ENCODE measurements at regions not wholly inside any gene's neighbourhood (a gene's known extent, or its start where the extent isn't known, plus 50 kb on each side); places are given as distances from the start of the nearest gene placed in this dataset.

GRCh38 chr1:235925016-235925415, 58.3 kb upstream of the LYST start:
- TF ChIP-seq CTCF (conservative IDR thresholded peaks at IDR 0.05; ENCODE audit: low read depth, low read length) = no peak
- H3K4me3 ChIP-seq (ENCODE audit: low read length) = no peak overlapping the region
- no peak for DNase-seq (ENCODE audit: low read depth)

GRCh38 chr1:235923466-235924021, 56.8 kb upstream of the LYST start:
- DNase-seq (ENCODE audit: low read depth) = no peak
- no peak overlapping the region for H3K4me3 ChIP-seq (ENCODE audit: low read length)
- TF ChIP-seq CTCF (conservative IDR thresholded peaks at IDR 0.05; ENCODE audit: low read depth, low read length) = no peak

GRCh38 chr1:235920596-235921375, 54.1 kb upstream of the LYST start:
- no peak overlapping the region for H3K4me3 ChIP-seq (ENCODE audit: low read length)
- DNase-seq (ENCODE audit: low read depth) = peak; percentile 56
- no peak for TF ChIP-seq CTCF (conservative IDR thresholded peaks at IDR 0.05; ENCODE audit: low read depth, low read length)

GRCh38 chr1:235919833-235920441, 53.2 kb upstream of the LYST start:
- DNase-seq (ENCODE audit: low read depth) = no peak
- no peak overlapping the region for H3K4me3 ChIP-seq (ENCODE audit: low read length)
- no peak for TF ChIP-seq CTCF (conservative IDR thresholded peaks at IDR 0.05; ENCODE audit: low read depth, low read length)

- TF ChIP-seq CTCF (conservative IDR thresholded peaks at IDR 0.05; ENCODE audit: low read depth, low read length) = no peak
- no peak for DNase-seq (ENCODE audit: low read depth)
- H3K4me3 ChIP-seq (ENCODE audit: low read length) = no peak overlapping the region
These were observed 52.6 kb upstream of the LYST start for GRCh38 chr1:235919127-235919832.

- TF ChIP-seq CTCF (conservative IDR thresholded peaks at IDR 0.05; ENCODE audit: low read depth, low read length) = no peak
- H3K4me3 ChIP-seq (ENCODE audit: low read length) = no peak overlapping the region
- DNase-seq (ENCODE audit: low read depth) = no peak
These were observed 51.8 kb upstream of the LYST start for GRCh38 chr1:235918465-235918864.

Data from retinal pigment epithelial cell (primary cell).